ENCODE measurements at regions not wholly inside any gene's neighbourhood (a gene's known extent, or its start where the extent isn't known, plus 50 kb on each side); places are given as distances from the start of the nearest gene placed in this dataset.

- WGBS, 3 donors = 48 to 72% (median 55%) methylated on average over 2 of the region's 2 CpGs
- no peak for FAIRE-seq
Observed at GRCh38 chr9:81058782-81059181, 630.6 kb downstream of the TLE1 start.

GRCh38 chr9:81053298-81054025, 635.9 kb downstream of the TLE1 start:
- no peak for FAIRE-seq
- no peak overlapping the region for H3K4me3 ChIP-seq (ENCODE audit: low read depth in 1 of 3, low read length in 3 of 3)

More at GRCh38 chr9:81058782-81059181, 630.6 kb downstream of the TLE1 start:
- H3K27me3 ChIP-seq (ENCODE audit: control insufficient read depth in 3 of 3, insufficient read depth in 3 of 3, low read length in 3 of 3) = no peaks in the 10 kb centered on the region
- no peaks in the 10 kb centered on the region for H3K36me3 ChIP-seq (ENCODE audit: control insufficient read depth in 3 of 3, insufficient read depth in 2 of 3, low read depth in 1 of 3, low read length in 3 of 3)
- no peak overlapping the region for H3K27ac ChIP-seq (ENCODE audit: low read depth in 1 of 3, low read length in 2 of 3)
- no peak overlapping the region for H3K4me3 ChIP-seq (ENCODE audit: low read depth in 1 of 3, low read length in 3 of 3)
- H3K4me1 ChIP-seq (ENCODE audit: control insufficient read depth in 3 of 3, insufficient read depth in 2 of 3, low read depth in 1 of 3, low read length in 2 of 3) = no peaks in the 10 kb centered on the region
- no peak for DNase-seq
- peaks cover 0 to 10% of the 10 kb centered on the region in 2 donors for H3K9me3 ChIP-seq (ENCODE audit: control insufficient read depth in 2 of 2, insufficient read depth in 1 of 2, low read depth in 1 of 2, low read length in 1 of 2)

GRCh38 chr9:81052846-81053245, 636.5 kb downstream of the TLE1 start:
- H3K27ac ChIP-seq (ENCODE audit: low read depth in 1 of 3, low read length in 2 of 3) = no peak overlapping the region
- H3K36me3 ChIP-seq (ENCODE audit: control insufficient read depth in 3 of 3, insufficient read depth in 2 of 3, low read depth in 1 of 3, low read length in 3 of 3) = no peaks in the 10 kb centered on the region
- H3K4me1 ChIP-seq (ENCODE audit: control insufficient read depth in 3 of 3, insufficient read depth in 2 of 3, low read depth in 1 of 3, low read length in 2 of 3) = no peaks in the 10 kb centered on the region
- 83 to 94% (median 91%) methylated on average over 1 of the region's 1 CpG for WGBS, 3 donors
- no peaks in the 10 kb centered on the region for H3K9me3 ChIP-seq (ENCODE audit: control insufficient read depth in 2 of 2, insufficient read depth in 1 of 2, low read depth in 1 of 2, low read length in 1 of 2)
- no peaks in the 10 kb centered on the region for H3K27me3 ChIP-seq (ENCODE audit: control insufficient read depth in 3 of 3, insufficient read depth in 3 of 3, low read length in 3 of 3)
- no peak for FAIRE-seq
- no peak overlapping the region for H3K4me3 ChIP-seq (ENCODE audit: low read depth in 1 of 3, low read length in 3 of 3)
- no peak for DNase-seq

More at GRCh38 chr9:81053298-81054025, 635.9 kb downstream of the TLE1 start:
- no peak for DNase-seq
- no peaks in the 10 kb centered on the region for H3K9me3 ChIP-seq (ENCODE audit: control insufficient read depth in 2 of 2, insufficient read depth in 1 of 2, low read depth in 1 of 2, low read length in 1 of 2)
- H3K36me3 ChIP-seq (ENCODE audit: control insufficient read depth in 3 of 3, insufficient read depth in 2 of 3, low read depth in 1 of 3, low read length in 3 of 3) = no peaks in the 10 kb centered on the region
- no peaks in the 10 kb centered on the region for H3K4me1 ChIP-seq (ENCODE audit: control insufficient read depth in 3 of 3, insufficient read depth in 2 of 3, low read depth in 1 of 3, low read length in 2 of 3)
- H3K27me3 ChIP-seq (ENCODE audit: control insufficient read depth in 3 of 3, insufficient read depth in 3 of 3, low read length in 3 of 3) = no peaks in the 10 kb centered on the region
- no peak overlapping the region for H3K27ac ChIP-seq (ENCODE audit: low read depth in 1 of 3, low read length in 2 of 3)
- 48 to 61% (median 55%) methylated on average over 1 of the region's 1 CpG for WGBS, 3 donors

- no peak for DNase-seq
- Histone ChIP-seq H3K4me3 (ENCODE audit: low read depth in 1 of 3, low read length in 3 of 3) (no peak overlapping the region), H3K4me1 (ENCODE audit: control insufficient read depth in 3 of 3, insufficient read depth in 2 of 3, low read depth in 1 of 3, low read length in 2 of 3) (no peaks in the 10 kb centered on the region), H3K9me3 (ENCODE audit: control insufficient read depth in 2 of 2, insufficient read depth in 1 of 2, low read depth in 1 of 2, low read length in 1 of 2) (no peaks in the 10 kb centered on the region), H3K36me3 (ENCODE audit: control insufficient read depth in 3 of 3, insufficient read depth in 2 of 3, low read depth in 1 of 3, low read length in 3 of 3) (no peaks in the 10 kb centered on the region), H3K27ac (ENCODE audit: low read depth in 1 of 3, low read length in 2 of 3) (no peak overlapping the region), H3K27me3 (ENCODE audit: control insufficient read depth in 3 of 3, insufficient read depth in 3 of 3, low read length in 3 of 3) (no peaks in the 10 kb centered on the region)
- 93 to 96% (median 95%) methylated on average over 1 of the region's 1 CpG for WGBS, 3 donors
- no peak for FAIRE-seq
Observed at GRCh38 chr9:81047280-81047679, 642.1 kb downstream of the TLE1 start.

GRCh38 chr9:81045658-81046057, 643.7 kb downstream of the TLE1 start:
- DNase-seq = no peak
- Histone ChIP-seq H3K9me3 (ENCODE audit: control insufficient read depth in 2 of 2, insufficient read depth in 1 of 2, low read depth in 1 of 2, low read length in 1 of 2) (no peaks in the 10 kb centered on the region), H3K4me3 (ENCODE audit: low read depth in 1 of 3, low read length in 3 of 3) (no peak overlapping the region), H3K36me3 (ENCODE audit: control insufficient read depth in 3 of 3, insufficient read depth in 2 of 3, low read depth in 1 of 3, low read length in 3 of 3) (no peaks in the 10 kb centered on the region), H3K27me3 (ENCODE audit: control insufficient read depth in 3 of 3, insufficient read depth in 3 of 3, low read length in 3 of 3) (no peaks in the 10 kb centered on the region), H3K4me1 (ENCODE audit: control insufficient read depth in 3 of 3, insufficient read depth in 2 of 3, low read depth in 1 of 3, low read length in 2 of 3) (no peaks in the 10 kb centered on the region), H3K27ac (ENCODE audit: low read depth in 1 of 3, low read length in 2 of 3) (no peak overlapping the region)
- 23 to 64% (median 30%) methylated on average over 1 of the region's 1 CpG for WGBS, 3 donors
- no peak for FAIRE-seq

GRCh38 chr9:81037889-81038288, 651.5 kb downstream of the TLE1 start:
- DNase-seq (no peak), FAIRE-seq (no peak)
- no peak overlapping the region for H3K27ac ChIP-seq (ENCODE audit: low read depth in 1 of 3, low read length in 2 of 3)
- WGBS, 3 donors = 9 to 46% (median 29%) methylated on average over 2 of the region's 2 CpGs
- H3K4me3 ChIP-seq (ENCODE audit: low read depth in 1 of 3, low read length in 3 of 3) = no peak overlapping the region
- H3K36me3 ChIP-seq (ENCODE audit: control insufficient read depth in 3 of 3, insufficient read depth in 2 of 3, low read depth in 1 of 3, low read length in 3 of 3) = no peaks in the 10 kb centered on the region
- no peaks in the 10 kb centered on the region for H3K4me1 ChIP-seq (ENCODE audit: control insufficient read depth in 3 of 3, insufficient read depth in 2 of 3, low read depth in 1 of 3, low read length in 2 of 3)
- no peaks in the 10 kb centered on the region for H3K9me3 ChIP-seq (ENCODE audit: control insufficient read depth in 2 of 2, insufficient read depth in 1 of 2, low read depth in 1 of 2, low read length in 1 of 2)
- no peaks in the 10 kb centered on the region for H3K27me3 ChIP-seq (ENCODE audit: control insufficient read depth in 3 of 3, insufficient read depth in 3 of 3, low read length in 3 of 3)

- Histone ChIP-seq H3K9me3 (ENCODE audit: control insufficient read depth in 2 of 2, insufficient read depth in 1 of 2, low read depth in 1 of 2, low read length in 1 of 2) (no peaks in the 10 kb centered on the region), H3K27me3 (ENCODE audit: control insufficient read depth in 3 of 3, insufficient read depth in 3 of 3, low read length in 3 of 3) (no peaks in the 10 kb centered on the region), H3K27ac (ENCODE audit: low read depth in 1 of 3, low read length in 2 of 3) (no peak overlapping the region), H3K4me3 (ENCODE audit: low read depth in 1 of 3, low read length in 3 of 3) (no peak overlapping the region), H3K36me3 (ENCODE audit: control insufficient read depth in 3 of 3, insufficient read depth in 2 of 3, low read depth in 1 of 3, low read length in 3 of 3) (no peaks in the 10 kb centered on the region), H3K4me1 (ENCODE audit: control insufficient read depth in 3 of 3, insufficient read depth in 2 of 3, low read depth in 1 of 3, low read length in 2 of 3) (no peaks in the 10 kb centered on the region)
- FAIRE-seq = no peak
- WGBS, 3 donors = 76 to 78% (median 77%) methylated on average over 1 of the region's 1 CpG
- DNase-seq = no peak
Observed at GRCh38 chr9:81035601-81036000, 653.7 kb downstream of the TLE1 start.

GRCh38 chr9:81035171-81035570, 654.2 kb downstream of the TLE1 start:
- no peaks in the 10 kb centered on the region for H3K9me3 ChIP-seq (ENCODE audit: control insufficient read depth in 2 of 2, insufficient read depth in 1 of 2, low read depth in 1 of 2, low read length in 1 of 2)
- H3K4me1 ChIP-seq (ENCODE audit: control insufficient read depth in 3 of 3, insufficient read depth in 2 of 3, low read depth in 1 of 3, low read length in 2 of 3) = no peaks in the 10 kb centered on the region
- no peaks in the 10 kb centered on the region for H3K27me3 ChIP-seq (ENCODE audit: control insufficient read depth in 3 of 3, insufficient read depth in 3 of 3, low read length in 3 of 3)
- no peaks in the 10 kb centered on the region for H3K36me3 ChIP-seq (ENCODE audit: control insufficient read depth in 3 of 3, insufficient read depth in 2 of 3, low read depth in 1 of 3, low read length in 3 of 3)
- H3K27ac ChIP-seq (ENCODE audit: low read depth in 1 of 3, low read length in 2 of 3) = no peak overlapping the region
- DNase-seq = no peak
- H3K4me3 ChIP-seq (ENCODE audit: low read depth in 1 of 3, low read length in 3 of 3) = no peak overlapping the region
- no peak for FAIRE-seq
- WGBS, 3 donors = 76 to 82% (median 81%) methylated on average over 4 of the region's 4 CpGs

GRCh38 chr9:81032831-81033230, 656.5 kb downstream of the TLE1 start:
- Histone ChIP-seq H3K9me3 (ENCODE audit: control insufficient read depth in 2 of 2, insufficient read depth in 1 of 2, low read depth in 1 of 2, low read length in 1 of 2) (no peaks in the 10 kb centered on the region), H3K4me3 (ENCODE audit: low read depth in 1 of 3, low read length in 3 of 3) (no peak overlapping the region), H3K27ac (ENCODE audit: low read depth in 1 of 3, low read length in 2 of 3) (no peak overlapping the region), H3K36me3 (ENCODE audit: control insufficient read depth in 3 of 3, insufficient read depth in 2 of 3, low read depth in 1 of 3, low read length in 3 of 3) (no peaks in the 10 kb centered on the region), H3K4me1 (ENCODE audit: control insufficient read depth in 3 of 3, insufficient read depth in 2 of 3, low read depth in 1 of 3, low read length in 2 of 3) (no peaks in the 10 kb centered on the region), H3K27me3 (ENCODE audit: control insufficient read depth in 3 of 3, insufficient read depth in 3 of 3, low read length in 3 of 3) (no peaks in the 10 kb centered on the region)
- 15 to 39% (median 27%) methylated on average over 1 of the region's 1 CpG for WGBS, 3 donors
- FAIRE-seq = no peak
- no peak for DNase-seq
